ENCODE measurements at regions not wholly inside any gene's neighbourhood (a gene's known extent, or its start where the extent isn't known, plus 50 kb on each side); places are given as distances from the start of the nearest gene placed in this dataset.

GRCh38 chr17:77403854-77404253 lies 263.1 kb downstream of the SEC14L1 start:
- Mint-ChIP-seq H3K4me3 (peak overlapping the region; percentile 94), H3K27ac (peak overlapping the region; percentile 92), H3K4me1 (peaks cover 100% of the 10 kb centered on the region), H3K9me3 (no peaks in the 10 kb centered on the region), H3K36me3 (peaks cover 60% of the 10 kb centered on the region)
- DNase-seq (ENCODE audit: low spot score in 2 of 2) (no peak), ATAC-seq (no peak)

GRCh38 chr17:77404812-77405581 lies 264.2 kb downstream of the SEC14L1 start:
- H3K27ac Mint-ChIP-seq = peak overlapping the region; percentile 92
- H3K36me3 Mint-ChIP-seq = peaks cover 57% of the 10 kb centered on the region
- H3K4me1 Mint-ChIP-seq = peaks cover 100% of the 10 kb centered on the region
- H3K4me3 Mint-ChIP-seq = peak overlapping the region; percentile 94
- H3K9me3 Mint-ChIP-seq = no peaks in the 10 kb centered on the region
- peak; percentile 56 to 87 for DNase-seq (ENCODE audit: low spot score in 2 of 2)
- ATAC-seq = peak; percentile 90

GRCh38 chr17:77405867-77406732 lies 265.3 kb downstream of the SEC14L1 start:
- Mint-ChIP-seq H3K4me1 (peaks cover 99% of the 10 kb centered on the region), H3K36me3 (peaks cover 53% of the 10 kb centered on the region), H3K4me3 (peak overlapping the region; percentile 94), H3K9me3 (no peaks in the 10 kb centered on the region), H3K27ac (peak overlapping the region; percentile 92)
- DNase-seq (ENCODE audit: low spot score in 2 of 2) (no peak), ATAC-seq (no peak)

DNA sequence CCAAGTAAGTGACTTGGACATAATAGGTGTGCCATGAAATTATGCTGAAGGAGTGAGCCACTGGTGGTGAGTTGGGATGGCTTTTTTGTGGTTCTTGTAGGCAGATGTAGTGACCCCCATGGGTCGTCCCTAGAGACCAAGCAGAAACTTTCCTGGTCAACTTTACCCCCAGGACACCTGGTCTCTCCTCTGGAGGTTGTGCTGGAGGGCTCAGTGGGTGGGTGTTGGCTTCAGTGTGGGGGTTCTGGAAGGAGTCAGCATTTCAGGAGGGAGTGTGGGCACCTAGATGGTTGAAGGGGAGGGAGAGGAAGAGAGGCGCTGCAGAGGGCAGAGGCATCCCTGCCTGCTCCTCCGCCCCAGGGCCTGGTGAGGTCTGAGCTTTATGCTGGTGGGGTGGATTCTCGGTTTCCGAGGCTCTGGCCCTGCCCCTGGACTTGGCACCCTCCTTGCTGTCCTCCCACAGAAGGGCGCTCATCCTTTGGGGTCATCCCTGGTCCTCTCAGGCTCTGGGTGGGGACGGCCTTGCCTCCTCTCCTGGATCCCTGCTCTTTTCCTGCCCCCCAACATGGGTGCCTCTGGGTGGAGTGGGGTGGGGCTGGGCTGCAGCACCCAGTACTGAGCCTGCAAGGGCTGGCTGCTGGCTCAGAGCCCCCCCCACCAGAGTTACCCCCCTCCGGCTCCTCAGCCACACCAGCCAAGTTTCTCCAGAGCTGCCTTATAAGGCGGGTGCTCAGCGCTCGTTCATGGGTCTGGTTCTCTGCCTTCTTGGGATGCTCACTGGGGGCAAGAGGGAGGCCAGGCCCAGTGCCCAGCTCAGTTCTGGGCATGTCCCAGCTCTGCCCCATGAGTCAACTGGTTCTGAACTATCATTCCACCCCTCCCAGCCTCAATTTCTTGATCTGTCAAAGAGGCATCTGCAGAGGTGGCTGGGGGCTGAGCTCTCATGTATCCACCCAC lies 266.8 kb downstream of the SEC14L1 start:
- peaks cover 98% of the 10 kb centered on the region for H3K4me1 Mint-ChIP-seq
- ATAC-seq = no peak
- no peak for DNase-seq (ENCODE audit: low spot score in 2 of 2)
- H3K4me3 Mint-ChIP-seq = peak overlapping the region; percentile 94
- peaks cover 49% of the 10 kb centered on the region for H3K36me3 Mint-ChIP-seq
- H3K9me3 Mint-ChIP-seq = no peaks in the 10 kb centered on the region
- peak overlapping the region; percentile 92 for H3K27ac Mint-ChIP-seq

DNA sequence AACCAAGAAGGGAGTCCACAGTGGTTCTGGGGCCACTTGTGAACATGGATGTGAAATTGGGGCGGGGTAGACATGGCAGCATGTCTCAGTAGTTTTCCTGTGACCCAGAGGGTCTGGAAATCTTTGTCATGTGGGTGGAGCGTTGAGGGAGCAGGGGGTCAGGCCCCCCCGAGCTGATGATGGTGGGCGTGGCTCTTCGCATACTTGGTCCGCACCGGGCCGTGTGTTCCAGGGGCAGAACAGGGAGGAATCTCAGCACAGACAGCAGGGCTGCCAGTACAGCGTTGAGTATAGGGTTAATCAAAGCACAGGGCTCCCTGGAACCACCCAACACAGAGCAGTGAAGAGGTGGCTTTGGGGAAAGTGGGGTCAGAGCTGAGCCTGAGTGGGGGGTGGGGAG lies 267.5 kb downstream of the SEC14L1 start:
- DNase-seq (ENCODE audit: low spot score in 2 of 2) (no peak), ATAC-seq (no peak)
- Mint-ChIP-seq H3K4me3 (peak overlapping the region; percentile 94), H3K27ac (peak overlapping the region; percentile 92), H3K36me3 (peaks cover 49% of the 10 kb centered on the region), H3K4me1 (peaks cover 98% of the 10 kb centered on the region), H3K9me3 (no peaks in the 10 kb centered on the region)

DNA sequence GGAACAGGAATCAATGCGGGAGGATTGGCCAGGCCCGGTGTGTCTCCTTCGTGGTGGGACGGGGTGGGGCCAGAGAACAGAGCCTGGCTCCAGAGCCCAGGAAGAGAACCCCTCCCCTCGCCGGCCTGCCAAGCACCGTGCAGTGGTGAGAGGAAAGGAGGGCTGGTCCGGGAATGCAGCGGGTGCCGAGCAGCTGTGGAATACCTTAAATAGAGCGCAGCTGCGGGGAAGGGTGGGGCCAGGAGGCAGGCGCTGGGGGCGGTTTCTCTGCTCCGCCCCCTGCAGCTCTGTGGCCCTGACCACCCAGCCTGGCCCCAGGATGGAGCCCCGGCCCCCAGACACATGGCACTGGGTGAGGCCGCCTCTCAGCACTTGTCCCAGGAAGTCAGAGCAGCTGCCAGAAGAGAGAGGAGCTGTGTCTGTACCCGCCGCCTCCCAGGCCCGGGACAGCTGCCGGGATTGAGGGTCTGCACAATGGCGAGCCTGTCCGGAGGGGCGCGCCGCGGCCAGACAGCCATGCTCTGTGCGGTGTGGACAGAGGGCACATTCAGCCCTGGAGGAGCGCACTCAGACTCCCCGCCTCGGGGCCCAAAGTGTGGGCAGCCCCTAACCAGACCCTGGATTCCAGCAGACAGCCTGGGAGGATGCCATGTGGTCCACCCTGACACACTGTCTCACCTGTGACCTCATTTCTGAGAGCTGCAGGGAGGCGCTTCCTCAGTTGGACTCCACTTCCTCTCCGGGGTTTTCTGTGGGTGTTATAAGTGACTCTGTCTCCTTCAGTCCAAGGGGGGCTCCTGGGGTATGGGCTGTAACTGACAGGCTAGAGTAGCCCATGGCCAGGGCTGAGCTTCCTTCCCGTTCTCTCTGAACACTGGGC lies 268.8 kb downstream of the SEC14L1 start:
- Mint-ChIP-seq H3K4me1 (peaks cover 89% of the 10 kb centered on the region), H3K36me3 (peaks cover 49% of the 10 kb centered on the region), H3K4me3 (peak overlapping the region; percentile 94), H3K27ac (peak overlapping the region; percentile 92), H3K9me3 (no peaks in the 10 kb centered on the region)
- ATAC-seq (peak; percentile 64), DNase-seq (ENCODE audit: low spot score in 2 of 2) (no peak)

- peak overlapping the region; percentile 94 for H3K4me3 Mint-ChIP-seq
Observed at GRCh38 chr17:77410470-77410869, 269.7 kb downstream of the SEC14L1 start.

GRCh38 chr17:77414811-77415400 lies 274.1 kb downstream of the SEC14L1 start:
- DNase-seq (ENCODE audit: low spot score in 2 of 2) (no peak), ATAC-seq (no peak)
- H3K9me3 Mint-ChIP-seq = no peaks in the 10 kb centered on the region
- peaks cover 53% of the 10 kb centered on the region for H3K36me3 Mint-ChIP-seq
- H3K4me1 Mint-ChIP-seq = peaks cover 62% of the 10 kb centered on the region
- no peak overlapping the region for H3K4me3 Mint-ChIP-seq
- H3K27ac Mint-ChIP-seq = no peak overlapping the region

More at GRCh38 chr17:77410470-77410869, 269.7 kb downstream of the SEC14L1 start:
- Mint-ChIP-seq H3K27ac (peak overlapping the region; percentile 92), H3K36me3 (peaks cover 49% of the 10 kb centered on the region), H3K9me3 (no peaks in the 10 kb centered on the region), H3K4me1 (peaks cover 81% of the 10 kb centered on the region)
- no peak for DNase-seq (ENCODE audit: low spot score in 2 of 2)
- no peak for ATAC-seq

DNA sequence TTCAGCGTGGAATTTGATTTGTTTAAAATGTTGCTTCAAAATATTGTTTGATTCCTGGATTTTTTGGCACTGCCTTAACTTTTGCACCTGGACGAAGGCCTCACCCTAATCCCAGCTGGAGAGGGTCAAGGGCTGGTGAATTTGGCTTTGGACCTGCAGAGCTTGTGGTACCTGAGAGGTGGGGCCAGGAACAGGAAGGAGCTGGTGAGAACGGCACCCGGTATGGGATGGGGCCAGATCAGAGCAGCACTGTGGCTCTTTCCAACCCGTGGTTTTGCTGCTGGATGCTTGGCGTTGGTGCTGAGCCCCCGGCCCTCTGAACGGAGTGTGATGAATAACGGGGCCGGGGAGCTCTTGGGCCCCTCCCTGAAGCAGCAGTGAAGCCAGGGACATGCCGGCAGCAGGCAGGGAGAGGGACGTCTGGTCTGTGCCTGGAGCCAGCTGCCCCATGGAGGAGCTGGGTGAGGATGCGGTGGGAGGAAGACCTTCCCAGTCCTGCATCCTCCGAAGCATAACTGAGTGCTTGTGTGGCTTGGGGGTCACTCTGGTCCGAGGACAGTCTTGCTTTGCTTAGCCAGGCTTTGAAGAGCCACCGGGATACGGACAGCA lies 275.4 kb downstream of the SEC14L1 start:
- ATAC-seq (no peak), DNase-seq (ENCODE audit: low spot score in 2 of 2) (no peak)
- no peak overlapping the region for H3K4me3 Mint-ChIP-seq
- H3K4me1 Mint-ChIP-seq = peaks cover 64% of the 10 kb centered on the region
- peaks cover 56% of the 10 kb centered on the region for H3K36me3 Mint-ChIP-seq
- H3K27ac Mint-ChIP-seq = peak overlapping the region; percentile 14
- no peaks in the 10 kb centered on the region for H3K9me3 Mint-ChIP-seq

DNA sequence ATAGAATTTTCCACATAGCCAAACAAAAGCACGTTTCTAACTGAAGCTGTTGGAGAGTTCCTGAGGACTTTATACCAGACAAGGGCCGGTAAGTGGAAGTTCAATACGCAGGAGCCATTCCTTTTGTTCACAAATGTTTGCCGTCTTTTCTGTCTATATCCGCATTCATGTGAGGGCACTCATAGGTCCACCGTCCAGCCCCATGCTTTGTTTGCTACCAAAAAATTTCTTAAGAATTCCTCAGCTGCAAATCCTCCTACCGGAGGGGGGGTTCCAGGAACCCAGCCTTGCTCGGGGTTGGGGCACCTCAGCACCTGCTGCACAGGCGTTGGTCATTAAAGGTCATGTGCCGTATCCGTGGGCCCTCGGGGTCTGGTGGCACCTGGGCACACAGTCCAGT lies 276.8 kb downstream of the SEC14L1 start:
- Mint-ChIP-seq H3K4me3 (no peak overlapping the region), H3K4me1 (peaks cover 56% of the 10 kb centered on the region), H3K36me3 (peaks cover 52% of the 10 kb centered on the region), H3K27ac (no peak overlapping the region), H3K9me3 (no peaks in the 10 kb centered on the region)
- no peak for ATAC-seq
- DNase-seq (ENCODE audit: low spot score in 2 of 2) = no peak

GRCh38 chr17:77418609-77419008 lies 277.8 kb downstream of the SEC14L1 start:
- peaks cover 49% of the 10 kb centered on the region for H3K4me1 Mint-ChIP-seq
- H3K36me3 Mint-ChIP-seq = peaks cover 42% of the 10 kb centered on the region
- DNase-seq (ENCODE audit: low spot score in 2 of 2) = no peak
- no peak overlapping the region for H3K27ac Mint-ChIP-seq
- no peaks in the 10 kb centered on the region for H3K9me3 Mint-ChIP-seq
- H3K4me3 Mint-ChIP-seq = no peak overlapping the region
- no peak for ATAC-seq

GRCh38 chr17:77419095-77419494 lies 278.3 kb downstream of the SEC14L1 start:
- peaks cover 40% of the 10 kb centered on the region for H3K36me3 Mint-ChIP-seq
- no peak overlapping the region for H3K4me3 Mint-ChIP-seq
- no peak for DNase-seq (ENCODE audit: low spot score in 2 of 2)
- peaks cover 51% of the 10 kb centered on the region for H3K4me1 Mint-ChIP-seq
- no peaks in the 10 kb centered on the region for H3K9me3 Mint-ChIP-seq
- H3K27ac Mint-ChIP-seq = no peak overlapping the region
- ATAC-seq = no peak

GRCh38 chr17:77419547-77420094 lies 278.9 kb downstream of the SEC14L1 start:
- DNase-seq (ENCODE audit: low spot score in 2 of 2) (no peak), ATAC-seq (peak; percentile 25)
- H3K27ac Mint-ChIP-seq = peak overlapping the region; percentile 80
- H3K4me3 Mint-ChIP-seq = peak overlapping the region; percentile 58
- no peaks in the 10 kb centered on the region for H3K9me3 Mint-ChIP-seq
- peaks cover 51% of the 10 kb centered on the region for H3K4me1 Mint-ChIP-seq
- peaks cover 35% of the 10 kb centered on the region for H3K36me3 Mint-ChIP-seq

Measured in stimulated activated effector memory CD8-positive, alpha-beta T cell treated with anti-CD3 and anti-CD28 coated beads, Interleukin-12 subunit alpha, Interleukin-12 subunit beta, amount 100 ng/mL, for 72 hours (primary cell).